ENCODE measurements at regions not wholly inside any gene's neighbourhood (a gene's known extent, or its start where the extent isn't known, plus 50 kb on each side); places are given as distances from the start of the nearest gene placed in this dataset.

GRCh38 chr6:78607189-78607588 lies 260.2 kb upstream of the IRAK1BP1 start:
- no peaks in the 10 kb centered on the region for H4K20me1 ChIP-seq (ENCODE audit: low read depth, low read length)
- H3K9ac ChIP-seq (ENCODE audit: low read length), result no peak overlapping the region
- no peaks in the 10 kb centered on the region for H3F3A ChIP-seq (ENCODE audit: insufficient read depth)
- H3K4me2 ChIP-seq (ENCODE audit: low read depth, low read length, poor library complexity, severe bottlenecking), result no peak overlapping the region
- TF ChIP-seq CTCF (IDR thresholded peaks at IDR 0.05; ENCODE audit: insufficient read depth, low read length, poor library complexity, severe bottlenecking), result no peak
- no peak for TF ChIP-seq EZH2phosphoT487 (conservative IDR thresholded peaks at IDR 0.05; ENCODE audit: low read length)
- H3K36me3 ChIP-seq (ENCODE audit: low read length), result no peaks in the 10 kb centered on the region
- H3K9me2 ChIP-seq (replicated peaks; ENCODE audit: insufficient read depth, low read length), result no peaks in the 10 kb centered on the region
- no peaks in the 10 kb centered on the region for H3K9me3 ChIP-seq (ENCODE audit: insufficient read depth, low read length)
- no peak overlapping the region for H3K4me3 ChIP-seq (ENCODE audit: insufficient read depth, low read length, poor library complexity, severe bottlenecking)
- H3K27me3 ChIP-seq (ENCODE audit: low read length), result no peaks in the 10 kb centered on the region
- no peak overlapping the region for H3K27ac ChIP-seq (ENCODE audit: low read depth, low read length)
- no peak overlapping the region for H2AFZ ChIP-seq (ENCODE audit: low read depth, low read length, severe bottlenecking)
- H3K79me2 ChIP-seq (ENCODE audit: insufficient read depth, low read length), result no peaks in the 10 kb centered on the region

GRCh38 chr6:78611102-78611620 lies 256.2 kb upstream of the IRAK1BP1 start:
- no peak overlapping the region for H2AFZ ChIP-seq (ENCODE audit: low read depth, low read length, severe bottlenecking)
- H3K36me3 ChIP-seq (ENCODE audit: low read length), result no peaks in the 10 kb centered on the region

GRCh38 chr6:78611886-78612480 lies 255.4 kb upstream of the IRAK1BP1 start:
- TF ChIP-seq EZH2phosphoT487 (conservative IDR thresholded peaks at IDR 0.05; ENCODE audit: low read length) (no peak), CTCF (IDR thresholded peaks at IDR 0.05; ENCODE audit: insufficient read depth, low read length, poor library complexity, severe bottlenecking) (peak; percentile 56)
- no peaks in the 10 kb centered on the region for H3K9me2 ChIP-seq (replicated peaks; ENCODE audit: insufficient read depth, low read length)
- H3K36me3 ChIP-seq (ENCODE audit: low read length), result no peaks in the 10 kb centered on the region
- no peaks in the 10 kb centered on the region for H3K27me3 ChIP-seq (ENCODE audit: low read length)
- H3K4me2 ChIP-seq (ENCODE audit: low read depth, low read length, poor library complexity, severe bottlenecking), result no peak overlapping the region
- H3K27ac ChIP-seq (ENCODE audit: low read depth, low read length), result no peak overlapping the region
- H3K4me3 ChIP-seq (ENCODE audit: insufficient read depth, low read length, poor library complexity, severe bottlenecking), result no peak overlapping the region
- H3K9me3 ChIP-seq (ENCODE audit: insufficient read depth, low read length), result no peaks in the 10 kb centered on the region
- no peaks in the 10 kb centered on the region for H3F3A ChIP-seq (ENCODE audit: insufficient read depth)
- H3K79me2 ChIP-seq (ENCODE audit: insufficient read depth, low read length), result no peaks in the 10 kb centered on the region
- no peaks in the 10 kb centered on the region for H4K20me1 ChIP-seq (ENCODE audit: low read depth, low read length)
- H2AFZ ChIP-seq (ENCODE audit: low read depth, low read length, severe bottlenecking), result no peak overlapping the region
- no peak overlapping the region for H3K9ac ChIP-seq (ENCODE audit: low read length)

More at GRCh38 chr6:78611102-78611620, 256.2 kb upstream of the IRAK1BP1 start:
- no peaks in the 10 kb centered on the region for H3K9me2 ChIP-seq (replicated peaks; ENCODE audit: insufficient read depth, low read length)
- no peak for TF ChIP-seq CTCF (IDR thresholded peaks at IDR 0.05; ENCODE audit: insufficient read depth, low read length, poor library complexity, severe bottlenecking)
- TF ChIP-seq EZH2phosphoT487 (conservative IDR thresholded peaks at IDR 0.05; ENCODE audit: low read length), result no peak
- no peaks in the 10 kb centered on the region for H4K20me1 ChIP-seq (ENCODE audit: low read depth, low read length)
- H3K4me3 ChIP-seq (ENCODE audit: insufficient read depth, low read length, poor library complexity, severe bottlenecking), result no peak overlapping the region
- H3K79me2 ChIP-seq (ENCODE audit: insufficient read depth, low read length), result no peaks in the 10 kb centered on the region
- H3K27me3 ChIP-seq (ENCODE audit: low read length), result no peaks in the 10 kb centered on the region
- no peak overlapping the region for H3K9ac ChIP-seq (ENCODE audit: low read length)
- H3K9me3 ChIP-seq (ENCODE audit: insufficient read depth, low read length), result no peaks in the 10 kb centered on the region
- no peak overlapping the region for H3K4me2 ChIP-seq (ENCODE audit: low read depth, low read length, poor library complexity, severe bottlenecking)
- H3K27ac ChIP-seq (ENCODE audit: low read depth, low read length), result no peak overlapping the region
- no peaks in the 10 kb centered on the region for H3F3A ChIP-seq (ENCODE audit: insufficient read depth)

Data from SU-DHL-6 (cell line).